ENCODE measurements at regions not wholly inside any gene's neighbourhood (a gene's known extent, or its start where the extent isn't known, plus 50 kb on each side); places are given as distances from the start of the nearest gene placed in this dataset.

- ATAC-seq (ENCODE audit: low read depth) (no peak), DNase-seq (ENCODE audit: low spot score) (no peak)
- no peaks in the 10 kb centered on the region for H3K36me3 ChIP-seq (ENCODE audit: low read depth)
- H3K4me3 ChIP-seq (ENCODE audit: severe bottlenecking), result no peak overlapping the region
- no peak for TF ChIP-seq CTCF (IDR thresholded peaks at IDR 0.05; ENCODE audit: poor library complexity, severe bottlenecking)
- no peaks in the 10 kb centered on the region for H3K4me1 ChIP-seq (ENCODE audit: insufficient read depth, poor library complexity, severe bottlenecking)
- no peaks in the 10 kb centered on the region for H3K27me3 ChIP-seq (ENCODE audit: insufficient read depth, poor library complexity, severe bottlenecking)
- H3K27ac ChIP-seq (ENCODE audit: poor library complexity, severe bottlenecking), result no peak overlapping the region
- H3K9me3 ChIP-seq (ENCODE audit: severe bottlenecking), result no peaks in the 10 kb centered on the region
These were observed 245.3 kb downstream of the TFCP2L1 start for GRCh38 chr2:121039679-121040078.

- DNase-seq (ENCODE audit: low spot score) (no peak), ATAC-seq (ENCODE audit: low read depth) (no peak)
- no peaks in the 10 kb centered on the region for H3K27me3 ChIP-seq (ENCODE audit: insufficient read depth, poor library complexity, severe bottlenecking)
- TF ChIP-seq CTCF (IDR thresholded peaks at IDR 0.05; ENCODE audit: poor library complexity, severe bottlenecking), result no peak
- H3K27ac ChIP-seq (ENCODE audit: poor library complexity, severe bottlenecking), result no peak overlapping the region
- H3K4me3 ChIP-seq (ENCODE audit: severe bottlenecking), result no peak overlapping the region
- H3K4me1 ChIP-seq (ENCODE audit: insufficient read depth, poor library complexity, severe bottlenecking), result no peaks in the 10 kb centered on the region
- no peaks in the 10 kb centered on the region for H3K9me3 ChIP-seq (ENCODE audit: severe bottlenecking)
- no peaks in the 10 kb centered on the region for H3K36me3 ChIP-seq (ENCODE audit: low read depth)
These were observed 243.5 kb downstream of the TFCP2L1 start for GRCh38 chr2:121041516-121041915.

GRCh38 chr2:121043061-121043826, 241.8 kb downstream of the TFCP2L1 start:
- no peak for DNase-seq (ENCODE audit: low spot score)
- no peak for ATAC-seq (ENCODE audit: low read depth)
- H3K4me3 ChIP-seq (ENCODE audit: severe bottlenecking), result no peak overlapping the region
- no peaks in the 10 kb centered on the region for H3K9me3 ChIP-seq (ENCODE audit: severe bottlenecking)
- no peak overlapping the region for H3K27ac ChIP-seq (ENCODE audit: poor library complexity, severe bottlenecking)
- no peaks in the 10 kb centered on the region for H3K36me3 ChIP-seq (ENCODE audit: low read depth)
- H3K4me1 ChIP-seq (ENCODE audit: insufficient read depth, poor library complexity, severe bottlenecking), result no peaks in the 10 kb centered on the region
- TF ChIP-seq CTCF (IDR thresholded peaks at IDR 0.05; ENCODE audit: poor library complexity, severe bottlenecking), result no peak
- no peaks in the 10 kb centered on the region for H3K27me3 ChIP-seq (ENCODE audit: insufficient read depth, poor library complexity, severe bottlenecking)

GRCh38 chr2:121043827-121044222, 241.2 kb downstream of the TFCP2L1 start:
- DNase-seq (ENCODE audit: low spot score) (no peak), ATAC-seq (ENCODE audit: low read depth) (no peak)
- no peak overlapping the region for H3K4me3 ChIP-seq (ENCODE audit: severe bottlenecking)
- H3K27ac ChIP-seq (ENCODE audit: poor library complexity, severe bottlenecking), result no peak overlapping the region
- no peaks in the 10 kb centered on the region for H3K27me3 ChIP-seq (ENCODE audit: insufficient read depth, poor library complexity, severe bottlenecking)
- no peaks in the 10 kb centered on the region for H3K9me3 ChIP-seq (ENCODE audit: severe bottlenecking)
- H3K36me3 ChIP-seq (ENCODE audit: low read depth), result no peaks in the 10 kb centered on the region
- TF ChIP-seq CTCF (IDR thresholded peaks at IDR 0.05; ENCODE audit: poor library complexity, severe bottlenecking), result no peak
- no peaks in the 10 kb centered on the region for H3K4me1 ChIP-seq (ENCODE audit: insufficient read depth, poor library complexity, severe bottlenecking)

- Histone ChIP-seq H3K27ac (ENCODE audit: poor library complexity, severe bottlenecking) (no peak overlapping the region), H3K27me3 (ENCODE audit: insufficient read depth, poor library complexity, severe bottlenecking) (no peaks in the 10 kb centered on the region), H3K4me1 (ENCODE audit: insufficient read depth, poor library complexity, severe bottlenecking) (no peaks in the 10 kb centered on the region), H3K9me3 (ENCODE audit: severe bottlenecking) (no peaks in the 10 kb centered on the region), H3K4me3 (ENCODE audit: severe bottlenecking) (no peak overlapping the region), H3K36me3 (ENCODE audit: low read depth) (no peaks in the 10 kb centered on the region)
- no peak for DNase-seq (ENCODE audit: low spot score)
- ATAC-seq (ENCODE audit: low read depth), result no peak
- TF ChIP-seq CTCF (IDR thresholded peaks at IDR 0.05; ENCODE audit: poor library complexity, severe bottlenecking), result peak; percentile 17
These were observed 240.6 kb downstream of the TFCP2L1 start for GRCh38 chr2:121044412-121044811.

Measured in RWPE2 (cell line).